ENCODE measurements at regions not wholly inside any gene's neighbourhood (a gene's known extent, or its start where the extent isn't known, plus 50 kb on each side); places are given as distances from the start of the nearest gene placed in this dataset.

GRCh38 chr14:82490397-82490796 is 956.7 kb upstream of the SEL1L start:
- DNase-seq = no peak

- DNase-seq = no peak
Observed at GRCh38 chr14:82492157-82492556, 958.5 kb upstream of the SEL1L start.

GRCh38 chr14:82500222-82500621 is 966.6 kb upstream of the SEL1L start:
- no peak for DNase-seq

DNA sequence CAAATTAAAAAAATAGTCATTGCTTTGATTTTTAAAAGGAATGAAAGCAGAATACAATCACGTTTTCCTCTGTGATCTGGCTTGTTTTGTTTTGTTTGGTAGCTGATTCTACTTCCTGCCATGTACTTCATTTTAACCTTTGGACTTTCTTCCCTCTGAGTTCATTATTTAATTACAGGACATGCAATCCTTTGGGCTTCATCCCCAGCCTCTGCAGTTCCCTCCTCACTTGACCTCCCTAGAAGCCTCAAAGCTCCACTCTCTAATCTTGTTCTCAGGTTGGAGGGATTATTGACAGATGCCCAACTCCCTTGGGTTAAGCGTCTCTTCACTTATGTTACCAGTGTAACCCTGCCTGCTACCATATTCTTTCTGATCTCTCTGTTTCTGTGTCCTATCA is 967.9 kb upstream of the SEL1L start:
- DNase-seq = no peak

DNA sequence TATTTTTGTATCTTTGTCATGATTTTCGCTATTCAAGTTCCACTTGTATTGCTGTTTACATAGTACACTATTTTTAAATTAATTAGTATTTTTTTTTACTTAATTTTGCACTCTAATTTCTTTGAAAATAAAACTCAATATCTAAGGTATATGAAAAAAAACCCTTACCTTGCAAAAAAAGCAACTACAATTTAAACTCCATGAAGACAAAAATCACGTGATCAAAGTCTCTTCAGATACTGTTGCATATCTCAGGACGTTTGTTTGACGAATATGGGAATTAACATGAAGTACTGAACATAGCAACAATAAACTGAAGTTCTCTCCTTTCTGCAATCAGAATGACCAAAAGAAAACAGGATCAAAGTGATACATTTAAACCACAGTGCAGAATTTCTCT is 968.4 kb upstream of the SEL1L start:
- DNase-seq = no peak

GRCh38 chr14:82504894-82505293 is 971.2 kb upstream of the SEL1L start:
- no peak for DNase-seq

DNA sequence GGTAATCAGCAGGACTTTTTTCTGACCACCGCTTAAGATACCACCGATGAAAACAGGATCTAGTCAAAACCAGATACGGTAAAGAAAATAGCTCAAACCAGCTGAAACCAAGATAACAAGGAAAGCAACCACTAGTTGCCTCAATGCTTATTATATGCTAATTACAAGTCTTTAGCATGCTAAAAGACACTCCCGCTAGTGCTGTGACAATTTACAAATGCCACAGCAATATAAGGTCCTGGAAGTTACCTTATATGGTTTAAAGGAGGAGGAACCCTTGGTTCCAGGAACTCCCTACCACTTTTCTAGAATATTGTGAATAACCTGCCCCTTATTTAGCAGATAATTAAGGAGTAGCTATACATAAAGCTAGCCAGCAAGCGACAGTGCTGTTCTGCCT is 976.4 kb upstream of the SEL1L start:
- no peak for DNase-seq

- DNase-seq = no peak
Observed at GRCh38 chr14:82511399-82511798, 977.7 kb upstream of the SEL1L start.

GRCh38 chr14:82520765-82521164 is 987.1 kb upstream of the SEL1L start:
- no peak for DNase-seq

DNA sequence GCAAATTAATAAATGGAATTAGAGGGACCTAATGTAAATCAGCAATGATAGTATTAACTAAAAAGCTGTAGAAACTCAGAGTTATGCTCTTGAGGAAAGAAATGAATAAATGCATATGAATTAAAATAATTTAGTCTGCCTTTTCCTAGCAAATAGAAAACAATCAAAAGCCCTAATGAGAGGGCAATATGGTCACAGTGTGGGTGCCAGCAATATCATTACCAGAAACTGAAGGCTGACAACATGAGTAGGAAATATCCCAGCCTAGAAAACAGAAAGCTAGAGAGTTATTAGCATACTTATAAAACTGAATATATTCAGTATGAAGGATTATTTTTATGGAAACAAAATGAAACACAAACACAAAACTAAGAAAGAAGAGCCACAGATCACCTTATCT is 987.5 kb upstream of the SEL1L start:
- DNase-seq = no peak

DNA sequence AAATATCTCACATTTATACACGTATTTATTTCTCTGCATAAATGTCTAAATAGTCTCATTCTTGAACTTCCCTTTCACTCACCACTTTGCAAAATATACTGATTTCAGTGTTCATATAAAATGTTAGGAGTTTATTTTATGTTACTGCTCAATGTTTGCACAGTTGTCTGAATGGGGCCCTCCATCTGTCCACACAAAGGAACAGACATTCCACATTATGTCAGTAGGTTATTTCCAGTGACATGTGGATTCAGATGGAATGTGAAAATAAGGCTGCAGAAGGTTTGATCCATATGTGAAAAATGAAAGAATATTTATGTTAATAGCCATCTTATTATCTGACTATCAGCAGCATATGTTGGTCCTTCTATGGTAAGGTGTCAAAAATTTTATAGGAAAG is 994.4 kb upstream of the SEL1L start:
- no peak for DNase-seq

DNA sequence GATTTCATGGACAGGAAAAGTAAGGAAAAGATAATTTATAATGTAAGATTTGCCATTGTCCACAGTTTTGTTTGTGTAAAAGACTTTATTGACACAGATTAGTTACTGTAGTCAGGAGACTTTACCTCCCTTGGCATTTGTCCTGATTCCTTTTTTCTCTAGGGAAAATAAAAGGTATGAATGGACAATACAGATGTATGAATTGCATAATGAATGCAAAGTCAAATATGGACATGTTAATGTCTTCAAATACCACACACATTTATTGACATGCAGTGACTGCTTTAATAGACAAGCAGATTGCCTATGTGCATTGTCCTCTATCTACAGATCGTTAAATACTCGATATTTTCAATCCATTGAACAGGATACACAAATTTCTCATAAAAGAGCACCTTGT is 999.7 kb upstream of the SEL1L start:
- no peak for DNase-seq

DNA sequence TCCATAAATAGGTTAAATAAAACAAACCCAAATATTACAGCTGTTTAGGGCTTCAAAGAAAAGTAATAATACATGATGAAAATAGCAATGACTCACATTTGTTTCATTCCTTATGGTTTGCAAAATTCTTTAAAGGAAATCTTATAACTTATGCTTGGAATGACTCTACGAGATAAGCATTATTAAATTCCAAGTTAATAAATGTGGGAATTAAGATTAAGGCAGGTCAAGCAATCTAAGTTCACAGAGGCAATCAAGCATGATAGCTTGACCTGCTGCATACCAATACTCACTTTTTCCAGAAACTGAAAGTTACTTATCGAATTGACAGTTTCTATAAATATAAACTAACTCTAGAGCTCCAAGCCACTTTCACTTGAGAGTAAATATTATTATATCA is 1002.9 kb upstream of the SEL1L start:
- no peak for DNase-seq

DNA sequence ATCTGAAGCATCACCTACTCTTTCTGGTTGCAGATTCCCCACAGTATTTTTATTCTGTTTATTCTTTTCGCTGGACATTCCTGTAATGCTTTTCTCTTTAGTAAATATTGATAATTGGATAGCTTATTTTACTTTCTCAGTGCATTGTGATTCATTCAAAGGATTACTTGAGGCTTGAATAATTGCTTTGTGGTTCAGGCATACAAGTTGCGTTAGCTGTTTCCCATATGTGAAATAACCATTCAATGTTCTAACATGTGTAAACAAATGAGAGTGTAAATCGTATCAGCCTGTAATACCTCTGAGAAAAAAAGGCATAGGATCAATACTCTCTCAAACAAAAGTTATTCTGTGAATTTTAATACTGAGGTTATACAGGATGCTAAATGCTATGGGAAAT is 1004.2 kb upstream of the SEL1L start:
- no peak for DNase-seq

DNA sequence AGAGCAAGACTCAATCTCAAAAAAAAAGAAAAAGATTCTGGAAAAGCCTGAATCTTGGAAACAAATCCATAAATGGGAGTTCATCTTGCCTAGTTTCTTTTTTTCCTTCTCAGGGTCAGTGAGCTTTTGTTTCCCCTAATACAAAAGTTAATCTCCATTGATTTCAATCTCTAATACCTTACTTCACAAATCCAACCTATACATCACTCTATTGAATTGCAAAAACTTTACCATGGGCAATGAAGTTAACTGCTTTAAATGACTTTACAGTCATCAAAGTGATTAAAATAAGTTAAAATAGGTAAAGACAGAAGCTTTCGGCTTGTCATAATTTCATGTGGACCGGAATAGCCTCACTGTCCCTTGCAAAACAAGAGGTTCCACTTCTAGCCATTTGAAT is 1012.7 kb upstream of the SEL1L start:
- no peak for DNase-seq

- DNase-seq = no peak
Observed at GRCh38 chr14:82549306-82549990, 1015.8 kb upstream of the SEL1L start.

GRCh38 chr14:82562881-82563280 is 1029.2 kb upstream of the SEL1L start:
- DNase-seq = no peak

GRCh38 chr14:82565825-82566224 is 1032.2 kb upstream of the SEL1L start:
- DNase-seq = peak; percentile 39

- DNase-seq = no peak
Observed at GRCh38 chr14:82587226-82587625, 1053.6 kb upstream of the SEL1L start.

- no peak for DNase-seq
Observed at GRCh38 chr14:82595466-82595865, 1061.8 kb upstream of the SEL1L start.

- DNase-seq = no peak
Observed at GRCh38 chr14:82602794-82603193, 1069.1 kb upstream of the SEL1L start.

- no peak for DNase-seq
Observed at GRCh38 chr14:82604819-82605218, 1071.2 kb upstream of the SEL1L start.

DNA sequence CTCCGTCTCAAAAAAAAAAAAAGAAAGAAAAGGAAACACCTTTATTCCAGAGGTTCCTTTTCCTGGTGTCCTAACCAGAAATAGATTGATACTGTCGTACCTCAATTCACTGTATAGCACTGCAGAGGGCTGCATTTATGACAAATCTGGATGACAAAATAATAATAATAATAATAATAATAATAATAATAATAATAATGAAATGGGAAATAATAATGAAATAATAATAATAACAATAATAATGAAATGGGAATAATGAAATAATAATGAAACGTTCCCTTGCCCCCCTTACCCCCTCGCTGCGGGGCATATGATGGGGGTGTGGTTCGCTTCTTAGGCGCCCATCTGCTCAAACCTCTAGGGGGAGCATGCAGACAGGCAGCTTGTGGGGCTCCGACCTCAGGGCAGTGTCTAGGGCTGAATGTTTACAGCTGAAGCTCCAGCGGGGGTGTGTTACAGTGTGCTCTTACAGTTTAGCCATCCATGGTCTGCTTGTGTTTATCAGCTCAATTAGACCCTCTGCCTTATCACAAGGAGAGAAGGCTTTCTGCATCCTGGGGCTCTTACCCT is 1088.3 kb upstream of the SEL1L start:
- no peak for DNase-seq

DNA sequence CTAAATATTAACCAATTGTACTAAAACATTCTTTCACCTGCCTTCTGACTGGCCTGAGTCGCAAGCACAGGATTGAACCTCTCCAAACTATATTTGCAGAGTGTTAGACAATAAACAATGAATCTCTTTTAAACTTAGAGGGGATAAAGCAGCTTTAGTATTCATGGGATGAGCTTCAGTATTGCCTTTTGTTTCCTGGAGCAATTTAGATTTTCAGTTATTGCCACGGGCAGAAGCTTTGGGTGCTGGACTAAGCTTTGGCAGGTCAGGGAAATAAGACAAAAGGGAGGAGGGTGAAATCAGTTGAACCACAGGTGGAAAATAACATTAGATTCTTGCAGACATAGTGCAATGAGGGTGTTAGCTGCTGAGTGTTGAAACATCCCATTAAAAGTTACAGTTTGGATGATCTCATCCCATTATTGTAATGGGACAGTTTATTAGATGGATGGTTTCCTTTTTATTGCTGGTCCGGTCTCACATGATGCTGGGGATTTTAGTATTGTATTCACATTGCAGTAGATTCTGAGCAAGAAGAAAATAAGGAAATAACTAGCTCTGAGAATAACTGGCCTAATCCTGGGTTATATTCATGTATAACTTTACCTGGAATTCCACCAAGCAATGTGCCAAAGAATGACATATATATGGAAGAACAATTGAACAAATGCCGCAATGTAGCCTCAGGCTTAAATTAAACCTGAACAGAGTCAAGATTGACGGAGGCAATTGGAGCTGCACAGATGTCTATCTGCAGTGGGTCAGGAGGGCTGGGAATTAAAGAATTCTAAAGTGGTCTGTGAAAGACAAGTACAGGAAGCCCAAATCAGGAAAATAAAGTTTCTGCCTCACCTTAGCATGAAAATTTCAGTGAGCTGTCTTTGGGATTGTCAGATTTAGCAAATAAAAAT is 1092.8 kb upstream of the SEL1L start:
- no peak for DNase-seq

Measured in NCI-H345 (cell line).